Astrocyte of the spinal cord (primary cell): ENCODE measurements at regions not wholly inside any gene's neighbourhood (a gene's known extent, or its start where the extent isn't known, plus 50 kb on each side); places are given as distances from the start of the nearest gene placed in this dataset.

Source experiments
- DNase-seq: peaks from one replicate; pipeline ENCODE4 v3.0.0; 2011; ENCODE audit warnings: low read depth, low spot score
- H3K4me3 ChIP-seq: 2 replicates; pipeline ENCODE4 v1.5.1; 2011; ENCODE audit warnings: low read depth, mild to moderate bottlenecking, low read length, moderate library complexity
- CTCF ChIP-seq: IDR thresholded peaks from 2 replicates; pipeline ENCODE4 v1.5.1; 2012; ENCODE audit warnings: low read depth, mild to moderate bottlenecking, low read length, inconsistent platforms
- in situ Hi-C: cut with HindIII; loops from 2 replicates; pipeline ENCODE4 v1.10.0; 2017; ENCODE audit warnings: low sequenced_read_pairs

GRCh38 chr2:11043245-11043644 is 112.0 kb upstream of the SLC66A3 start:
- no peak for TF ChIP-seq CTCF
- no peak overlapping the region for H3K4me3 ChIP-seq
- in situ Hi-C loops, result no loop called here
- DNase-seq, result no peak

- TF ChIP-seq CTCF, result no peak
- no peak overlapping the region for H3K4me3 ChIP-seq
- in situ Hi-C loops, result no loop called here
- no peak for DNase-seq
Measured at GRCh38 chr2:11044201-11044600, 111.1 kb upstream of the SLC66A3 start.

GRCh38 chr2:11045294-11045693 is 110.0 kb upstream of the SLC66A3 start:
- H3K4me3 ChIP-seq, result no peak overlapping the region
- TF ChIP-seq CTCF, result no peak
- no peak for DNase-seq
- in situ Hi-C loops, result no loop called here

GRCh38 chr2:11048335-11049008 is 106.8 kb upstream of the SLC66A3 start:
- H3K4me3 ChIP-seq, result no peak overlapping the region
- no peak for TF ChIP-seq CTCF
- in situ Hi-C loops, result no loop called here
- no peak for DNase-seq

GRCh38 chr2:11050565-11050964 is 104.7 kb upstream of the SLC66A3 start:
- no peak for DNase-seq

GRCh38 chr2:11051280-11051679 is 104.0 kb upstream of the SLC66A3 start:
- in situ Hi-C loops, result no loop called here
- H3K4me3 ChIP-seq, result no peak overlapping the region
- no peak for DNase-seq
- no peak for TF ChIP-seq CTCF

More at GRCh38 chr2:11050565-11050964, 104.7 kb upstream of the SLC66A3 start:
- in situ Hi-C loops, result no loop called here
- no peak for TF ChIP-seq CTCF
- no peak overlapping the region for H3K4me3 ChIP-seq

- no peak overlapping the region for H3K4me3 ChIP-seq
- DNase-seq, result no peak
- no peak for TF ChIP-seq CTCF
- in situ Hi-C loops, result no loop called here
Measured at GRCh38 chr2:11053546-11053945, 101.7 kb upstream of the SLC66A3 start.
